Peyer's patch (tissue), 4 donors: ENCODE measurements at regions not wholly inside any gene's neighbourhood (a gene's known extent, or its start where the extent isn't known, plus 50 kb on each side); places are given as distances from the start of the nearest gene placed in this dataset.

ENCODE experiments used
- DNase-seq, 3 donors: peaks; one replicate each; pipeline ENCODE4 v3.0.0-alpha.2; 2017 to 2019
- H3K27ac ChIP-seq, 4 donors: fragments of 200-600 bp; sonication (generic); one replicate each; pipeline ENCODE4 v1.5.1; 2016 to 2019
- H3K27me3 ChIP-seq, 2 donors: fragments of 200-600 bp; sonication (generic); one replicate each; pipeline ENCODE4 v1.5.1; 2019
- H3K36me3 ChIP-seq, 3 donors: fragments of 200-600 bp; sonication (generic); one replicate each; pipeline ENCODE4 v1.5.1; 2016 to 2019
- H3K4me1 ChIP-seq, 4 donors: fragments of 200-600 bp; sonication (generic); one replicate each; pipeline ENCODE4 v1.5.1; 2016 to 2019
- H3K4me3 ChIP-seq, 4 donors: fragments of 200-600 bp; sonication (generic); 1 replicate in 3 of 4; 2 replicates in 1 of 4; pipeline ENCODE4 v1.5.1; 2016 to 2019; ENCODE audit warnings: mild to moderate bottlenecking in 1 of 4
- H3K9me3 ChIP-seq, 4 donors: fragments of 200-600 bp; sonication (generic); one replicate each; pipeline ENCODE4 v1.5.1; 2016 to 2019; ENCODE audit warnings: mild to moderate bottlenecking in 1 of 4
- POLR2A ChIP-seq, 2 donors: fragments of 450-650 bp; IDR thresholded peaks; one replicate each; pipeline ENCODE4 v1.5.1; 2017; ENCODE audit warnings: antibody characterized with exemption in 2 of 2, mild to moderate bottlenecking in 2 of 2, moderate library complexity in 2 of 2
- TF ChIP-seq, protein P1 (sequence below), 6 experiments: fragments of 450-650 bp in 4 of 6; fragments of 200-600 bp in 2 of 6; sonication (generic) in 1 of 6; IDR thresholded peaks; one replicate each; pipeline ENCODE4 v1.5.1; 2017 to 2019; ENCODE audit warnings: antibody characterized with exemption in 6 of 6, mild to moderate bottlenecking in 3 of 6, moderate library complexity in 1 of 6

DNA sequence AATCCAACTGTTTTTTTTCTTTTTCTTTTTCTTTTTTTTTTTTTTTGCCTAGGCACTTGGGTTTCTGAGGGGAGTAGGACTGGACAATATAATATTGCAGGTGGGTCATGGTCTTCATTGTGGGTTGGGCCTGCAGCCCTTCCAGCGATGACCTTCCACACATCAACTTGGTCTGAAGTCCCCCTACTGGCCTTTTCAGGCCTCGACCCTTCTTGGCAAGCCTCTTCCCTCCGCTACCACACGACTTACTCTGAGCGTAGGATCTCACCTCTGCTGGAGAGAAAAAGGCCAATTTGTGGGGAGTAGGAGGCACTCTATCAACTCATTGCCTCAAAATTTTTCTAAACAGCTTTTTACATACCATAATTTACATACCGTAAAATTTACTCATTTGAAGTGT is 51.1 kb upstream of the GRIK3 start:
- H3K9me3 ChIP-seq: peaks cover 0 to under 1% (median 0%) of the 10 kb centered on the region in 4 donors

DNA sequence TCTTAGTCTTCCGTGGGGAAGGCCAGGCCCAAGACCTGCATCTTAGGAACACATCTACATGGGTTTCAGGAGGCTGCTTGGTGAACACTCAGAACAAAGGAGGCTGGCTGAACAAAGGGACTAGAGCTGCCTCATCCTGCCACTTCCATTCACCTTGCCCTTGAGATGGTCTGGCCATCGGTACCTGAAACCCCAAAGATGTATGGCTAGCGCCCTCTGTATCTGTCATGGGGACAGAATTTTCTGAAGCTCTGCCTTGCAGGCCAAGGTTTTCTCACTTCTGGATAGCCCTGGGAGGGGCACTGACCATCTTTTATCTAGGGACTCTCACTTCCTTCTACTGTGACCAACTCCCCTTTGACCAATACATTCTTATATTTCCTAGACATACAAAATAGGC is 55.4 kb upstream of the GRIK3 start:
- TF ChIP-seq POLR2A (IDR thresholded peaks at IDR 0.05): no peak
- TF ChIP-seq, protein P1, sequence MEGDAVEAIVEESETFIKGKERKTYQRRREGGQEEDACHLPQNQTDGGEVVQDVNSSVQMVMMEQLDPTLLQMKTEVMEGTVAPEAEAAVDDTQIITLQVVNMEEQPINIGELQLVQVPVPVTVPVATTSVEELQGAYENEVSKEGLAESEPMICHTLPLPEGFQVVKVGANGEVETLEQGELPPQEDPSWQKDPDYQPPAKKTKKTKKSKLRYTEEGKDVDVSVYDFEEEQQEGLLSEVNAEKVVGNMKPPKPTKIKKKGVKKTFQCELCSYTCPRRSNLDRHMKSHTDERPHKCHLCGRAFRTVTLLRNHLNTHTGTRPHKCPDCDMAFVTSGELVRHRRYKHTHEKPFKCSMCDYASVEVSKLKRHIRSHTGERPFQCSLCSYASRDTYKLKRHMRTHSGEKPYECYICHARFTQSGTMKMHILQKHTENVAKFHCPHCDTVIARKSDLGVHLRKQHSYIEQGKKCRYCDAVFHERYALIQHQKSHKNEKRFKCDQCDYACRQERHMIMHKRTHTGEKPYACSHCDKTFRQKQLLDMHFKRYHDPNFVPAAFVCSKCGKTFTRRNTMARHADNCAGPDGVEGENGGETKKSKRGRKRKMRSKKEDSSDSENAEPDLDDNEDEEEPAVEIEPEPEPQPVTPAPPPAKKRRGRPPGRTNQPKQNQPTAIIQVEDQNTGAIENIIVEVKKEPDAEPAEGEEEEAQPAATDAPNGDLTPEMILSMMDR (IDR thresholded peaks at IDR 0.05): no peak
- Histone ChIP-seq H3K27ac (no peak overlapping the region), H3K9me3 (no peaks in the 10 kb centered on the region), H3K36me3 (no peaks in the 10 kb centered on the region), H3K27me3 (no peaks in the 10 kb centered on the region), H3K4me1 (no peaks in the 10 kb centered on the region), H3K4me3 (no peak overlapping the region)
- DNase-seq: no peak

More for the DNA sequence above, 51.1 kb upstream of the GRIK3 start:
- H3K36me3 ChIP-seq: no peaks in the 10 kb centered on the region
- no peaks in the 10 kb centered on the region for H3K27me3 ChIP-seq
- H3K27ac ChIP-seq: no peak overlapping the region
- no peaks in the 10 kb centered on the region for H3K4me1 ChIP-seq
- TF ChIP-seq, protein P1 (IDR thresholded peaks at IDR 0.05): no peak
- TF ChIP-seq POLR2A (IDR thresholded peaks at IDR 0.05): no peak
- no peak overlapping the region for H3K4me3 ChIP-seq
- no peak for DNase-seq

DNA sequence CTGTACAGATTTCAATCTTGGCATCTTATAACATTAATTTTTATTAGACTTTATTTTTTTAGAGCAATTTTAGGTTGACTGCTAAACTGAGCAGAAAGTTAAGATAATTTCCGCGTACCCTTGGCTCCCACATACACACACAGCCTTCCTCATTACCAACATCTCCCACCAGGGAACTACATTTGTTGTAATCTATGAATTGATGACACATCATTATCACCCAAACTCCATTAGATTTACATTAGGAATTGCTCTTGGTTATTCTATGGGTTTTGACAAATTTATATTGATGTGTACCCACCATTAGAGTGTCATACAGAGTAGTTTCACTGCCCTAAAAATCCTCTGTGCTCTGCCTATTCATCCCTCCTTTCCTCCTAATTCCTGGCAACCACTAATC is 56.4 kb upstream of the GRIK3 start:
- Histone ChIP-seq H3K27ac (no peak overlapping the region), H3K36me3 (no peaks in the 10 kb centered on the region), H3K4me3 (no peak overlapping the region), H3K9me3 (no peaks in the 10 kb centered on the region), H3K27me3 (no peaks in the 10 kb centered on the region), H3K4me1 (no peaks in the 10 kb centered on the region)
- TF ChIP-seq, protein P1 (IDR thresholded peaks at IDR 0.05): no peak
- TF ChIP-seq POLR2A (IDR thresholded peaks at IDR 0.05): no peak
- DNase-seq: no peak

DNA sequence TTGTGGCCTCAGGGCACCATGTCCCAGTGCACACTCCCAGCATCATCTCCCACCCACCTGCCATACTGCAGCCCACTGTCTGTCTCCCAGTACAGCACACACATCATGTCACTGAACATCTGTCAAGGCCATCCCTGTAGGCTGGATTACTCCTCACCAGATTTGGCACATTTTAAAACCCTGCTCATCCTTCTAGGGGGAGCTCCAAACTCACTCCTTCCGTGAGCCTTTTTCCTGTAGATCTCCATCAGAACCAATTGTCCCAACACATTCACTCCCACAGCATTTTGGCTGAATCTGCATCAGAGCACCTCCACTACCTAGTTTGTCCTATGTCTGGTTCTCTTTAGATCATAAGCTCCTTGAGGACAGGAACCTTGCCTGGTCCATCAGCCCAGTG is 58.6 kb upstream of the GRIK3 start:
- no peak for DNase-seq
- Histone ChIP-seq H3K9me3 (no peaks in the 10 kb centered on the region), H3K27me3 (no peaks in the 10 kb centered on the region), H3K27ac (no peak overlapping the region), H3K4me3 (no peak overlapping the region), H3K36me3 (no peaks in the 10 kb centered on the region), H3K4me1 (no peaks in the 10 kb centered on the region)
- TF ChIP-seq, protein P1 (IDR thresholded peaks at IDR 0.05): no peak
- no peak for TF ChIP-seq POLR2A (IDR thresholded peaks at IDR 0.05)

DNA sequence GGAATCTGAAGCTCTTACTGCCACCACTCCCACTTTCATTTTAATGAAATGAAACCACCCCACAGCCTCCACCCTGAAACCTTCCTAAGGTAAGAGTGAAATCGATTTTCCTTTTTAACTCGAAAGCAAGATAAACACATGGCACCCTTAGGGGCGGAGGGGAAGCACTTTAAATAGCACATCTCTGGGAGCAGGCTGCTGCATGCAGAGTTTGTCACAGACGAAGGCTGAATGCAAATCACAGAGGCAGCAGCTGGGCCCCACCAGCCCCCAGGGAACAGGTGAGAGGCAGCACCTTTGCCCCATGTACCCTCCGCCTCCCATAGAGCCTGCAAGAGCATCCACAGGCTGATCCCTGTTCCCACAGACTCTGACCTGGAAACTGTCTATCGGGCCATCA is 60.0 kb upstream of the GRIK3 start:
- Histone ChIP-seq H3K27ac (no peak overlapping the region), H3K4me1 (no peaks in the 10 kb centered on the region), H3K4me3 (no peak overlapping the region), H3K36me3 (no peaks in the 10 kb centered on the region), H3K27me3 (no peaks in the 10 kb centered on the region), H3K9me3 (no peaks in the 10 kb centered on the region)
- no peak for TF ChIP-seq POLR2A (IDR thresholded peaks at IDR 0.05)
- TF ChIP-seq, protein P1 (IDR thresholded peaks at IDR 0.05): no peak
- no peak for DNase-seq

DNA sequence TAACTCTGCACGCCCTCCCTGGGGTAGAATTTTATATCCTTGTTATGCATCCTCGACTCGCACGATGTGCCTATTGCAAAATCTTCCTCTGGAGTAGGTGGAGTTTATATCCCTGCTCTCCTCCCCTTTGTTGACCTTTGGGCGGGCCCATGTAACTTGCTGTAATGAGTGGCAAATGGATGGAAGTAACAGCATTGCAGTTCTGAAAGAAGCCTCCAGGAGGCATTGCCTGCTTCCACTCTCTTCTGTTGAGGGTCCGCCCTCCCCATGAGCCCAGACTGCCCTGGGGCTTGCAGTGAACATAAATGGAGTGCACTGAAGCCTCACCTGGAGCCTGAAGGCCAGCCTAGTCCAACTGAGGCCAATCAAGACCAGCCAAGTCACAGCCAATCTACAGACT is 62.2 kb upstream of the GRIK3 start:
- Histone ChIP-seq H3K36me3 (no peaks in the 10 kb centered on the region), H3K4me1 (no peaks in the 10 kb centered on the region), H3K27ac (no peak overlapping the region), H3K4me3 (no peak overlapping the region), H3K27me3 (no peaks in the 10 kb centered on the region), H3K9me3 (no peaks in the 10 kb centered on the region)
- TF ChIP-seq POLR2A (IDR thresholded peaks at IDR 0.05): no peak
- TF ChIP-seq, protein P1 (IDR thresholded peaks at IDR 0.05): no peak
- no peak for DNase-seq
